ENCODE measurements at regions not wholly inside any gene's neighbourhood (a gene's known extent, or its start where the extent isn't known, plus 50 kb on each side); places are given as distances from the start of the nearest gene placed in this dataset.

DNA sequence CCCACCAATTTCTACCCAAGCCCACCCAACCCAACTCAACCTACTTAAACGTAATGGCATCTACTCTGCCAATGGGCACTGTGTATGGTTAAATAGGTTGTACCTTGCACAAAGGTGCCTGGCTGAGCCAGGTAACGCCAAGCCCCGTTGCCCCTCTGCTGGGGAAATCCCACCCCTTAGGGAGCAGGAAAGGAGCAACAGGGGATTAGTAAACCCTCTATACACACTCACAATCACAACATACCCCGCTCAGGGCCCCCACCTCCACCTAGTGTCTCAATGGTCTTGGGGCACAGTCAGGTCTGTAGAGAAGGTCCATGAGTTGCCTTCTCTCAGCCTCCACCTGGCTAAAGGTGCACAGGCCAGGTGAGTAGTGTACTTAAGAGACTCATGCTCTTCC lies 74.3 kb upstream of the PCBD1 start:
- no peak for TF ChIP-seq RAD21 (IDR thresholded peaks at IDR 0.05; ENCODE audit: low read length)
- TF ChIP-seq RFX5 (IDR thresholded peaks at IDR 0.05; ENCODE audit: low read length) = no peak
- no peak for TF ChIP-seq YY1 (IDR thresholded peaks at IDR 0.05; ENCODE audit: low read depth)
- TF ChIP-seq, protein P1, sequence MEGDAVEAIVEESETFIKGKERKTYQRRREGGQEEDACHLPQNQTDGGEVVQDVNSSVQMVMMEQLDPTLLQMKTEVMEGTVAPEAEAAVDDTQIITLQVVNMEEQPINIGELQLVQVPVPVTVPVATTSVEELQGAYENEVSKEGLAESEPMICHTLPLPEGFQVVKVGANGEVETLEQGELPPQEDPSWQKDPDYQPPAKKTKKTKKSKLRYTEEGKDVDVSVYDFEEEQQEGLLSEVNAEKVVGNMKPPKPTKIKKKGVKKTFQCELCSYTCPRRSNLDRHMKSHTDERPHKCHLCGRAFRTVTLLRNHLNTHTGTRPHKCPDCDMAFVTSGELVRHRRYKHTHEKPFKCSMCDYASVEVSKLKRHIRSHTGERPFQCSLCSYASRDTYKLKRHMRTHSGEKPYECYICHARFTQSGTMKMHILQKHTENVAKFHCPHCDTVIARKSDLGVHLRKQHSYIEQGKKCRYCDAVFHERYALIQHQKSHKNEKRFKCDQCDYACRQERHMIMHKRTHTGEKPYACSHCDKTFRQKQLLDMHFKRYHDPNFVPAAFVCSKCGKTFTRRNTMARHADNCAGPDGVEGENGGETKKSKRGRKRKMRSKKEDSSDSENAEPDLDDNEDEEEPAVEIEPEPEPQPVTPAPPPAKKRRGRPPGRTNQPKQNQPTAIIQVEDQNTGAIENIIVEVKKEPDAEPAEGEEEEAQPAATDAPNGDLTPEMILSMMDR (IDR thresholded peaks at IDR 0.05) = no peak
- no peak for TF ChIP-seq FOXM1 (IDR thresholded peaks at IDR 0.05; ENCODE audit: low read depth)
- no peak for TF ChIP-seq JUND (IDR thresholded peaks at IDR 0.05)
- no peak for TF ChIP-seq TCF12 (IDR thresholded peaks at IDR 0.05)
- no peak for TF ChIP-seq EP300 (IDR thresholded peaks at IDR 0.05; ENCODE audit: borderline replicate concordance in 1 of 2, low read depth in 1 of 2, low read length in 1 of 2)
- TF ChIP-seq ELF1 (IDR thresholded peaks at IDR 0.05) = no peak
- no peak for TF ChIP-seq GABPA (IDR thresholded peaks at IDR 0.05; ENCODE audit: low read depth)
